HG03469 (cell line): ENCODE measurements at regions not wholly inside any gene's neighbourhood (a gene's known extent, or its start where the extent isn't known, plus 50 kb on each side); places are given as distances from the start of the nearest gene placed in this dataset.
"Not testable (repeated sequence)": the region's sequence is repeated elsewhere in the genome, so short reads cannot be mapped to it uniquely, and the experiment has no call there.

Source experiments
- ATAC-seq: cut with Tn5 transposase; IDR thresholded peaks from one replicate; pipeline ENCODE4 v1.9.1; 2021; ENCODE audit warnings: mild to moderate bottlenecking, moderate library complexity, moderate number of reproducible peaks; ENCODE audit not compliant: unreplicated experiment

DNA sequence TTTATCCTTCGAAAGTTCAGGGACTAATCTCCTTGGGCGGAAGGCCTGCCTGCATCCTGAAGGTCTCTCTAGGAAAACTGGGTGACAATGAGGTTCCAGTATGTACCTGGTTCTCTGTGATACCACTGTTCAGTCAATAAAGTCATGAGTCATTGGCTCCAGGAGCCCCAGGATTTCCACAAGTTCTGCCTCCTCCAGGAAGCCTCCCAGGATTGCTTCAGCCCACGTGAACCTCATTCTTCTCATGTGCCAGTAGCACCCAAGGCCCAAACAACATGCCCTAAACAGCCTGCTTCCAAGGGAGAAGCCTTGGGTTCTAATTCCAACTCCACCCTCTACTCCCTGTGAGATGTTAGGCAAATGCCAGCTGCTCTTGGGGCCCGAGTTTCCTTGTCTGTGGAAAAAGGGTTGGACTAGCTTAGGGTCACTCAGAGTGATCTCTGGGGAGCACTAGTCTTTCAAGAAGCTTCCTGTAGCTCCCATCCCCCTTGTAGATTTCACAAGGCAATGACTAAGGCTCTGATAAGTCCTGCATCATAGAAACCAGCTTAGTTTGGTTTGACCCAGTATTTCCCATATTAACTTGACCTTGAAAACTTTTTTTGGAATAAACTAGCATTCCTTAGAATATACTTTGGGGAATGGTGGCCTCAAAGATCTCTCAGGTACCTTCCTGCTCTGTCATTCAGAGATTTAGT, 118.3 kb upstream of the ATP2B2 start:
- no peak for ATAC-seq

DNA sequence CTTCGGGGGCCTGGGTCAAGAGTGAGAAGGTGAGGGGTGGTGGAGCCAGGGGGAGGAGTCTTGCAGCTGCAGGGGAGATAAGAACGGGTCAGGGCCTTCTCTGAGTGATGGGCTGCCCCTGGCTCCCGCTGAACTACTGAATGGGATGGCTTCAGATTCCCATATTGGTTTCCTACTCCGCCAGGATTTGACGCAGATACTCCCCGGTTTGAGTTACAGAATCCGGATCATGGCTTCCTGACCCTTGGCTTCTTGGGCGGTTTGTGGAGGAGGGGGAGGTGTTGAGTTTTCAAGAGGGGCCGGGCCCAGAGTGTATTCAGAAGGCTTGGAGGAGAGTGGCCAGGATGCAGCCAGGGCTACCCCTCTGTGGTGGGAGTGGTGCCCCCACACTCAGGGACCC, 119.9 kb upstream of the ATP2B2 start:
- no peak for ATAC-seq

DNA sequence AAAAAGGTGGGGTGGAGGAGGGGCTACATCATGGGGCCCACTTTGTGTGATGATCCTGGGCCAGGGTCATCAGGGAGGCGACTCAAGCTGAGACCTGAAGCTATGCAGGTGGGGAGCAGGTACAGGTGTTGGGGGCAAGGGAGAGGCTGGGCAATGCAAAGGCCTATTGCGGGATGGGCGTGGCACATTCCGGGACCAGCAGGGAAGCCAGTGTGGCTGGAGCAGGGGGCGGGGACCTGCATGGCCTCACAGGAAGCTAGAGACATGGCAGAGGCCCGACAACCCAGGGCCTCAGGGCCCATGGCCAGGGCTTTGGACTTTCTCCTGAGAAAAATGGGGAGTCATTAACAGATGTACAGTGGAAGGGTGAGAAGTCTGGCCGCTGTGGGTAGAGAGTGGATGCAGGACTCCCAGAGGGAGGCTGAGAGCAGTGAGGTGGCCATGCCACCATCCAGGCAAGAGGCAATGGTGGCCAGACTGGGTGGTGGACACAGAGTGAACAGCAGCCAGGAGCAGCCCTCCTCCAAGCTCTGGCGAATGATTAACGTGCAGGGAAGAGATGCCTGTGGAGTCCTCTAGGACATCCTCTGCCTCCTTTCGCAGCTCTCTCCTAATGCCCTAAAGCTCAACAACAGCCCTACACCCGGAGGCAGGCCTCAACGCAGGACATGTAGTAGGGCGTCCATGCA, 122.6 kb upstream of the ATP2B2 start:
- no peak for ATAC-seq

- no peak for ATAC-seq
These were observed 123.7 kb upstream of the ATP2B2 start for GRCh38 chr3:10628891-10629670.

DNA sequence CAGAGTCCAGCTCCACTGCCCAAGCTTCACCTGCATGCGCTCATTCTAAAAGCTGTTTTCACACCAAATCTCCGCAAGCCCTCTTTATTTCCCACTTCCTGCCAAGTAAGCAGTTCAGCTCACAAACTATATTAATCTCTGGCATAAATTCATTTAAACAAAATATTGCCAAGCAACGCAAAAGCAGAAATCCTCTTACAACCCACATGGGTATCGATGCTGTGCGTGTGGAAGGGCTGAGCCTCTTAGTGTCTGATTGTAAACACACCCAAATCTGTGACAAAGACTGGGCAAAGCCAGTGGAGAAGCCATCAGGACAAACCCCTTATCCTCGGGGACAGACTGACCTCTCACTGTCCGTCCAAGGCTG, 124.3 kb upstream of the ATP2B2 start:
- no peak for ATAC-seq

DNA sequence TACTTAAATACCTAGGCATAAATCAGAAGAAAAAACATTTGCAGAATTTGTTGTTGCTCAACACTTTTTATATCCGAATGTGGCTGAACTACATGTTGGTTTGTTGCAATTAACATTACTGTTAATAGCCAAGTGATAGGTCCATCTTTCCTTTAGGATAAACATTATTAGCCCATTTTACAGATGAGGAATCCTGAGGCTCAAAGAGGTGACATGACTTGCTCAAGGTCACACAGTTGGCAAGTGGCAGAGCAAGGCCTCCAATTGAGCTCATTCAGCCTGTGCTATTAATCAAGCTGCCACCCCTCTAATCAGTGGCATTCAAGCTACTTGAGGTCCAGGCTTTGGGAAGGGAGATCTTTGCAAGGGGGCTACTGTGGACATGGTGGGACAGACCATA, 125.8 kb upstream of the ATP2B2 start:
- no peak for ATAC-seq

DNA sequence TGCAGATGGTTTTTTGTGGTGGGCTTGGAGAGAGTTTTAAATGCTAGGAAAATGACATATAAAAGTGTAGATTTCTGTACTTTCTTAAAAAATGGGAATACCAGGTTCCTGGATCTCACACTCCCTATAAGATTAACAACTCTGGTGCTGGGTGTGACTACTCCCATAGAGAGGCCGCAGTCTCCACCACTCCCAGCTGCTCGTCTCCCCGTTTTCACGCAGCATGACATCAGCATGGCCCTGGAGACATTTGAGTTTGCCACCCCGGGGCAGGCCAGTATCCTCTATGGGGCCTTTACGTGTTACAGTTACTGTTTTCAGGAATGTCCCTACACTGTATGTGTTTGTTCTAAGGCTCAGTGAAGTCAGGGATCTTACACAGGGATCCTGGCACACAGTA, 126.7 kb upstream of the ATP2B2 start:
- ATAC-seq = no peak

DNA sequence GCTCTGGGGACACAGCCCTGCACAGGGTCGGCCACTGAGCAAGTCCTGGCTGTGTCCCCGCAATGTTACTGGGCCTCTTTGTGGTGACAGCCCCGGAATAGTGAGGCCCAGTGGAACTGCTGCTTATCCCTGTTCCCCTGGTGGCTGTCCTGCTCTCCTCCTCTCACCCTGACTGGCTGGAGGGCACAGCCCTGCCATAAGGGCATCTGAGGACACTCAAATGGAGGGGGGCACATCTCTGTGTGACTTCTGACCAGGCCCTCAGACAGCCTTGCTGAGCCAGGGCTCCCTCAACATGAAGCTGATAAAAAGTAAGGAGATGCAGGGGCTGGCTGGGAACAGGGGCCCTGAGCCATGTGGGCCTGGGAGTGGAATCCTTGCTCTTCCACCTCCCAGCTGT, 127.4 kb upstream of the ATP2B2 start:
- no peak for ATAC-seq

DNA sequence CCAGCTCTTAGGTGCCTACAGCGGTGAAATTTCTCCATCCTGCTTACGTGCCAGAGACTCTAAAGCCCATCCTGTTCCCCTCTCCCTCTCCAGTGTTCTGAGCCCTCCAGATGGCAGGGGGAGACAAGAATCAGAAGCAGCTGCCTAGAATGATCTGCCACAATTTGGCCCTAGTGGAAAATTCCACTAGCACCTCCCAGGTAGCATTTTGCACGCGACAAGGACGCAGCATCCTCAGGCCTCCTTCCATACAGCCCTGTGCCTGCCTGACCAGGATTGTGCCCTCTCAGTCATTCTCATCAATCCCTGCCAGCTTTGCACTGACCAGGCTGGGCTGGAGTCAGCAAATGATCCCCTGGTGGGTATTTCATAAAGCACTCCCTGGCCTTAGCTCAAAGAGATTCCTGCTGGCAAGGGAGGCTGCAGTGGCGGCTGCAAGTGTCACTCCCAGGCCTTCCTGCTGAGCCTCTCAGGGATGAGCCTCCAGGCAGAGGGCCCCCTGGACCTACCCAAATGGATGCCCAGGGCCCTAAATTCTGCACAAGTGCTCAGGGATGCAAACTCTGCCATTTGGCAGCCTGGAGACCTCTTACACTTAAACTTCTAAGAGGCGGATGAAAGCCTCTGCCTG, 130.2 kb upstream of the ATP2B2 start:
- ATAC-seq = no peak

DNA sequence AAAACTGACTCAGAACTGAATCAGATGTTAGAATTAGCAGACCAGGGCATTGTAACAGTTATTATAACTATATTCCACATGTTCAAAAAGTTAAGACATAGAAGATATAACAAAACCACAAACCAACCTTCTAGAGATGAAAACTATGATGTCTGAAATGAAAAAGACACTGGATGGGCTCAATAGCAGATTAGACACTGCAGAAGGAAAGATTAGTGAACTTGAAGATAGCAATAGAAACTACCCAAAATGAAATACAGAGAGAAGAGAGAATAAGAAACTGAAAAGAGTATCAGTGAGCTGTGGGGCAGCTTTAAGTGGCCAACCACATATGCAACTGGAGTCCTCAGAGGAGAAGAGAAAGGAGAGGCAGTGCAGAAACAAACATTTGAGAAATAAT, 132.0 kb upstream of the ATP2B2 start:
- ATAC-seq = no peak

DNA sequence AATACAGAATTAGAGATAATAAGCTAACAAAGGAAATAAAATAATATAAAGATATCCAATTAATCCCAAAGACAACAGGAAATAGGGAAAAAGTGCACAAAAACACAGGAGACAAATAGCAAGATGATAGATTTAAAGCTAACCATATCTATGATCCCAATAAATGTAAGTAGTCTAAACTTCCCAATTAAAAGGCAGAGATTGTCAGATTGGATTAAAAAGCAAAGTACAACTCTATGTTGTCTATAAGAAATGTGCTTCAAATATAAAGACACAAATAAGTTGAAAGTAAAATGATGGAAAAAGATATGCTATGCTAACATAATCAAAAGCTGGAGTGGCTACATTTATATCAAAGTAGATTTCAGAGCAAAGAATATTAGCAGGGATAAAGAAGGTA, 133.1 kb upstream of the ATP2B2 start:
- no peak for ATAC-seq

DNA sequence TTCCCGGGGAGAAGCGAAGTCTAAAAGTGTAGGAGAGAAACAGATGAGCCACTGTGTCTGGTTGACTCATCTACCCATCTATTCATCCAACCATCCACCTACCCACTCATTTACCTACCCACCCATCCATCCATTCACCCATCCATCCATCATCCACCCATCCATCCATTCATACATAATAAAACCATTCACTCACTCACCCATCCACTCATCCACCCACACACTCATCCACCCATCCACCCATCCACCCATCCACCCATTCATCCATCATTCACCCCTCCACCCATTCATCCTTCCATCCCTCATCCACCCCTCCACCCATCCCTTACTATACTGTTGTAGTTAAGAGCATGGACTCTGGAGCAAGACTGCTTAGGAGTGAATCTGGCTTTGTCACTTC, 136.4 kb upstream of the ATP2B2 start:
- ATAC-seq = no peak

DNA sequence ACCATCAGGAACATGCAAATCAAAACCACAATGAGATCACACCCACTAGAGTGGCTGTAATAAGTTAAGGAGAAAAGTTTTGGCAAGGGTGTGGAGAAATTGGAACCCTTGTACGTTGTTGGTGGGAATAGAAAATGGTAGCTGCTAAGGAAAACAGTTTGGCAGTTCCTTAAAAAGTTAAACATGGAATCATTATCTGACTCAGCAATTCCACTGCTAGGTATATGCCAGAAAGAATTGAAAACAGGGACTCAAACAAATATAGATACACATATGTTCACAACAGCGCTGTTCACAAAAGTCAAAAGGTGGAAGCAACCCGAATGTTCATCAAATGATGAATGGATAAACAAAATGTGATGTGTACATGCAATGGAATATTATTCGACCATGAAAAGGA, 138.8 kb upstream of the ATP2B2 start:
- no peak for ATAC-seq

- no peak for ATAC-seq
These were observed 140.4 kb upstream of the ATP2B2 start for GRCh38 chr3:10645800-10646199.

DNA sequence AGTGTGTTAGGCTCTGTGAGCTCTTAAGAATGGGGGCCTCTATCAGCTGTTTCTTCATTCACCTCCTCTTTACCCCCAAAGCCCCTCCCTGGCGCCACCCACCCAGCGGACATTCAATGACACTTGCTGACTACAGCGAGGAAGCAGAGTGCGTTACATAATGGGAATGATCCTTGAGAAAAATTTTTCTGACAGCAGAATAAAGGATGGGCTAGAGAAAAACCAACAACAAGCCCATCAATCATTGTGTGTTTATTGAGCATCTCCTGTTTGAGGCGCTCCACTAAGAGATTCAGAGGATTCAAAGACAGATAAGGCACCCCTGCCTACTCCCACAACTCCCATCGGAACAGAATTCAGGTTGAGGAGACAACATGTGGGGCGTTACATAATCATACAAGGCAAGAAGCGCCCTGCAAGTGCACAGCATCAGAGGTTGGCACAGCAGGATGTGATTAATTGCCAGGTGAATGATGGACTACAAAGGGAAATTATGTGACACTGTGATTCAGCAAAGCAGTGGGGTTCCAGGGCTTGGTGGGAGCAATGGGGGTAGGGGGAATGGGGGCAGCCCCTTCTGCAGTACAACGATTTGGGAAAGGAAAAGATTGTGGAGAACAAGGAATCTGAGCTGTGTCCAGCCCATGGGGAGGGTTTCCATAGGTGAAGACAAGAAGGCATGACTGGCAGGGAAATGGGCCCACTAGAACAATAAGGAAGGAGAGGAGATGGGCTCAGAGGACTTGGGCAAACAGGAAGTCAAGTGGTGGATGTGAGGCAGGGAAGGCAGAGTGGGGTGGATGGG, 141.3 kb upstream of the ATP2B2 start:
- ATAC-seq = no peak

GRCh38 chr3:10647376-10647775, 142.0 kb upstream of the ATP2B2 start:
- no peak for ATAC-seq

GRCh38 chr3:10648181-10648580, 142.8 kb upstream of the ATP2B2 start:
- no peak for ATAC-seq

GRCh38 chr3:10649463-10649862, 144.1 kb upstream of the ATP2B2 start:
- ATAC-seq = not testable (repeated sequence)

- ATAC-seq = no peak
These were observed 146.1 kb upstream of the ATP2B2 start for GRCh38 chr3:10651506-10651905.

DNA sequence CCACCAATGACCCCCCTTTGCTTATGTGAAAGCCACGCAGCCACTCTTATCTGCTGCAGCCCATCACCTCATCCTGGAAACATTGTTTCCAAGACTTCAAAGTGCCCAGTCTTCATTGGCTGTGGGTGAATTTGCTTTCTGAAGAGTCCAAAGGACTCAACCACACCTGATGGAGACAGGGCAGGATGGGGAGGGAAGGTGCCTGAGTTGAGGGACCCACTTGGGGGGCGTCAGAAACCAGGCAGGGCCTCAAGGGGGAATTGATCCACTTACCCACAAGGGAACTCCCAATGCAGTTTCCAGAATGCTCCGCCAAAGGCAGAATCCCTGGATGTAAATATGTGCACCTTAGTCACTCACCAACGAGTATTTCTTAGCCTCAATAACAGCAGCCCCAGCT, 147.9 kb upstream of the ATP2B2 start:
- no peak for ATAC-seq
